DMS53 (cell line): ENCODE measurements at regions not wholly inside any gene's neighbourhood (a gene's known extent, or its start where the extent isn't known, plus 50 kb on each side); places are given as distances from the start of the nearest gene placed in this dataset.
A peak's percentile ranks its signal among the peaks of the same experiment; 100 is the strongest.
"Not testable (repeated sequence)": the region's sequence is repeated elsewhere in the genome, so short reads cannot be mapped to it uniquely, and the experiment has no call there.

ENCODE experiments used
- DNase-seq: peaks from one replicate; lab custom pipeline; 2025; lab: John Stamatoyannopoulos, UW

DNA sequence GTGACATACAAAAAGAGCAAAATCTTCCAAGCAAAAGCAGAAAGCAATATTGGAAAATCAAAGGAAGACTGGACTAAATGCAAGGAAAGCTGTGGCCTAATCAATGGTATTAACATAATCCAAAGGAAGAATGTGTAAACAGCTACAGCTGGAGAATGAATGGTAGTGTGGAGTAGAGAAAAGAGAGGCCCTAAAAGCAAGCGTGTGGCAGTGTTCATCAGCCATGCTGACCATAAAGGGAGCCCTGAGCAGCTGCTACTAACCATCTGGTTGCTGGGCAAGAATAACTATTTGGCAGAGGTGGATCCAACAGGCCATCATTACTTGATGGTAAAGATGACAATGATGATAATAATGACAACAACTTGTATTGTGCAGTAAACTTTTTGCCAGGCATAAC is 148.5 kb upstream of the BEND6 start:
- DNase-seq: peak; percentile 4

GRCh38 chr6:56804996-56805395 is 149.9 kb upstream of the BEND6 start:
- DNase-seq: no peak

- DNase-seq: no peak
Observed at GRCh38 chr6:56803594-56803993, 151.3 kb upstream of the BEND6 start.

- peak; percentile 73 for DNase-seq
Observed at GRCh38 chr6:56802584-56802983, 152.3 kb upstream of the BEND6 start.

GRCh38 chr6:56799989-56800388 is 154.9 kb upstream of the BEND6 start:
- no peak for DNase-seq

DNA sequence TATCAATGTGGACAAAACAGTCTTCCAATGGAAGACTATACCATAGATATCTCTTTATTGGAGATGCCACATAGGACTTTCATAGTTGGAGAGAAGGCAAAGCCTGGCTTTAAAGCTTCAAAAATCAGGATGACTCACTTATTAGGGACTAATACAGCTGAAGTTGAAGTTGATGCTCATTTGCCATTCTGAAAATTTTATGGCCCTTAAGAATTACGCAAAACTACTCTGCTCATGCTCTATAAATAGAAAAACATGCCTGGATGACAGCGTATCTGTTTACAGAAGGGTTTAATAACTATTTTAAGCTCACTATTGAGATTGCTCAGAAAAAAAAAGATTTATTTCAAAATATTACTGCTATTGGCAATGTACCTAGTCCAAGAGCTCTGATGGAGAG is 155.5 kb upstream of the DST start:
- peak; percentile 43 for DNase-seq

DNA sequence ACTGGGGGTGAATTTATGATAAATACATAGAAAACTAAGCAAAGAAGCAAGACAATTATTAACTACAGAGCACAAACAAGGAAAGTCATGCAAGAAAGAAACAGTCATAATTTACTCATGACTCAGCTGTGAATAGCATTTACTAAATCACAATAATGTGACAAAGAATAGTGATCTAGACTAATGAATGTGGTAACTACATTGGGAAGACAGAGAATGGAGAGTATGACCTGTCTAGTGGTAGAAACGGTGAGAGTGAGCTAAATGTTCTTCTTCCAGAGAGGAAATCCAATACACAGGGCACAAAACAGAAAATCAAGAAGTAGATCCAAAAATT is 153.5 kb upstream of the DST start:
- DNase-seq: peak; percentile 23

DNA sequence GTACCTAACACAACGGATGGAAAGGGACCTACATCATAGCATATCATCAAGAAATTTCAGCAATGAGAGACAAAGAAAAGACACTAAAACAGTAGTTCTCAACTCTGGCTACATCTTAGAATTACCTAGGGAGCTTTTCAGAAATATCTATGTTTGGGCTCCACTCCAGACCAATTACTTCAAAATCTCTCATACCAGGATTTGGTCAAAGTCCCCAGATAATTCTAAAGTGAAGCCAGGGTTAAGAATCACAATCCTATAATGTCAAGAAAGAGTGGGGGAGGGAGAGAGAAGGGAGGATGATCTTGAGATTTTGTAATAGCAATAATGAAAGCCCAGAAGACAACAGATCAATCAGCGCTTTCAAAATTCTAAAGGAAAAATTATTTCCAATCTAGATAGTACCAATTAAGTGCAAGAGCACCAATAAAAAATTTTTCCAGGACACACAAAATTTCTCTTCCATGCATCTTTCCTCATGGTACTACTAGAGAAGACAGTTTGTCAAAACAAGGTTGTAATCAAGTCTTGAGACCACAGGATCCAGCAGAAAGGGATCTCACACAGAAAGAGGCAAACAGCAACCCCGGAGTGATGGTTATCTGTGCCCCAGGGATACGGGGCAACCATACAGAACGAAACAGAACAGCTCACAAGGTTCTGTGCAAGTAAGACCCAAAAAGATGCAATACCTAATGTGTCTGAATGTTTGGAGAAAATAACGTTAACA is 152.9 kb upstream of the DST start:
- no peak for DNase-seq

DNA sequence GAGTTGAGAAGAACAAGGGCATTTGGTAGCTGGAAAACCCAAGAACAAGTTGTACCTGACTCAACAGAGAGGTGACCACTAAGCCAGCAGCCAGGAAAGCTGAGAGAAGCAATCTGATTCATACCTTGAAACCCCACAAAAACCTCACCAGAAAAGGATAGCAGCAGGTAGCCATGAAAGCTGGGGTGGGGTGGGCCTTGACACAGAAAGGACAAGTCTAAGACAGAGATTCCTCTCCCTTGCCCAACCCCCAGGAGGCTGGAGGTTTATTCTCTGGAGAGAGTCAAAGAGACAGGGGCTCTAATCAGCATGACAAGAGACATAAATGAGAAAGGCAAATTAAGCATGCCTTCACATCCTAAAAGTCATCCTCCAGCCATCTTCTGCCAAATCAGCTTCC is 151.7 kb upstream of the DST start:
- DNase-seq: no peak

GRCh38 chr6:56793938-56794337 is 151.2 kb upstream of the DST start:
- no peak for DNase-seq

DNA sequence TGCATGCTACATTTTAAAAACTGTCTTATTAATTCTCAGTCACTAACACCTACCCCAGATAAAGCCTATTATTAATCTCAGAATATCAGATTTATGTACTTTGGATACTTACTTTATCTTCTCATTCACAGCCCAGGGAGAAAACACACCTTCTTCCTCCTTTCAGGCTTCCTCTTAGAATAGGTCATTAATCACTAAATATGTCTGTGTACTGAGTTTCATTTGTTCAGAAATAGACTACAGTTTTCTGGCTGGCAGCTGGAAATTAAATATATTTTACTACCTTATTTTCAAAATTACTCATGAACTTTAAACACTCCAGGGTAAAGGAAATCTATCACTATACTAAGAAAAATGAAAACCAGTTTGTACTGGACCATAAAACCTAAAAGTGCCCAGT is 147.7 kb upstream of the DST start:
- no peak for DNase-seq

DNA sequence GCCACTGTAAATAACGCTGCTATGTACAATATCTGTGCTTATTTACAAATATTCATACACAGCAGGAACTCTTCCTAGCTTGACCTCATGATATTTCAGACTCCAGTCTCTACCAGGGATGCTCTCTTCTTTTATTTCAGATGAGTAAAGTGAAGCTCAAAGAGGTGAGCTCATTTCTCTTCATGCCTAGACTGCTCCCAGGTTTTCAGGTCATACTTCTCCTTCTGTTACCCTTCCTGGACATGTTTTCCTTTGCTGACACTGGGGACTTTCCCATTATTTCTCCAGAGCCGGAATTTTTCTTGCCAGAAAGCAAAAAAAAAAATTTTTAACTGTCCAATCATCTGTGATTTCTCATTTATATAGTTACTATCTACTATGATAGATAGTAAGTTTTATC is 147.2 kb upstream of the DST start:
- no peak for DNase-seq

GRCh38 chr6:56789342-56789741 is 146.7 kb upstream of the DST start:
- no peak for DNase-seq

DNA sequence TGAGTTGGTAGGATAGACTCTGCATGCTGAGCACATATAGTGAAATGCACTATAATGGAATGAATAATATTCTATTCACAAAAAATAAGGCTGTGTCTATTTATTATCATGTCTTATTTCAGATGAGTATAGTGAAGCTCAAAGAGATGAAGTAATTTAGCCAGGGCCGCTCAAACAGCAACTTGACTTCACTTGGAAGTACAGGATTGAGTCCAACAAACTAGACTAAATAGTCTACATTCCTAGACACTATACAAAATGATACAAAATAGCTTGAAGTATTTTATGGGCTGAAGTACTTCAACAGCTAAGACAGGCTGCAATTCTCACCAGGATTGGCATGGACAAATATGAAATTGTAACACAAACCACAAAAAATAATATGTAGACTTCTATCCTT is 144.5 kb upstream of the DST start:
- no peak for DNase-seq

DNA sequence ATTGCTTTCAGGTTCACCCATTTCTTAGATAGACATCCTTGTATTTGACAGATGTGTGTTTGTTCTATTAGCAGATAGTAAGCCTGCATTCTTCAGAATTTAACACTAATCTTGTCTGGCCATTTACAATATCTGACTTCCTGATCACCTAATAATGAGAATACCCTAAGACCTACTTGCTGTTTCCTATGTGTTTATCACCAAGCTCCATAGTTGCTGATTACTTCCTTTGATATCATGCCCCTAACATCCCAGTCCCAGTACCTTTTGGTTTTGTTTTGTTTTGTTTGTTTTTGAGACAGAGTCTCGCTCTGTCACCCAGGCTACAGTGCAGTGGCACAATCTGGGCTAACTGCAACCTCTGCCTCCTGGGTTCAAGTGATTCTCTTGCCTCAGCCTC is 143.6 kb upstream of the DST start:
- DNase-seq: no peak

DNA sequence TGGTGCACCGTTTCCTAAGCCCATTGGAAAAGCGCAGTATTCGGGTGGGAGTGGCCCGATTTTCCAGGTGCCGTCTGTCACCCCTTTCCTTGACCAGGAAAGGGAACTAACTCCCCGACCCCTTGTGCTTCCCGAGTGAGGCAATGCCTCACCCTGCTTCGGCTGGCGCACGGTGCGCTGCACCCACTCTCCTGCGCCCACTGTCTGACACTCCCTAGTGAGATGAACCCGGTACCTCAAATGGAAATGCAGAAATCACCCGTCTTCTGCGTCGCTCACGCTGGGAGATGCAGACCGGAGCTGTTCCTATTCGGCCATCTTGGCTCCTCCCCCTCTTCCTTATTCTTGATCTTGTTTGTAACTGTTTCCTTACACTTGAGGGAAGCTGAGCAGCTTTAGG is 142.8 kb upstream of the DST start:
- not testable (repeated sequence) for DNase-seq

DNA sequence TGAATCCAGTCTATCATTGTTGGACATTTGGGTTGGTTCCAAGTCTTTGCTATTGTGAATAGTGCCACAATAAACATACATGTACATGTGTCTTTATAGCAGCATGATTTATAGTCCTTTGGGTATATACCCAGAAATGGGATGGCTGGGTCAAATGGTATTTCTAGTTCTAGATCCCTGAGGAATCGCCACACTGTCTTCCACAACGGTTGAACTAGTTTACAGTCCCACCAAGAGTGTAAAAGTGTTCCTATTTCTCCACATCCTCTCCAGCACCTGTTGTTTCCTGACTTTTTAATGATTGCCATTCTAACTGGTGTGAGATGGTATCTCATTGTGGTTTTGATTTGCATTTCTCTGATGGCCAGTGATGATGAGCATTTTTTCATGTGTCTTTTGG is 137.4 kb upstream of the DST start:
- DNase-seq: not testable (repeated sequence)

GRCh38 chr6:56778503-56778902 is 135.8 kb upstream of the DST start:
- DNase-seq: not testable (repeated sequence)

DNA sequence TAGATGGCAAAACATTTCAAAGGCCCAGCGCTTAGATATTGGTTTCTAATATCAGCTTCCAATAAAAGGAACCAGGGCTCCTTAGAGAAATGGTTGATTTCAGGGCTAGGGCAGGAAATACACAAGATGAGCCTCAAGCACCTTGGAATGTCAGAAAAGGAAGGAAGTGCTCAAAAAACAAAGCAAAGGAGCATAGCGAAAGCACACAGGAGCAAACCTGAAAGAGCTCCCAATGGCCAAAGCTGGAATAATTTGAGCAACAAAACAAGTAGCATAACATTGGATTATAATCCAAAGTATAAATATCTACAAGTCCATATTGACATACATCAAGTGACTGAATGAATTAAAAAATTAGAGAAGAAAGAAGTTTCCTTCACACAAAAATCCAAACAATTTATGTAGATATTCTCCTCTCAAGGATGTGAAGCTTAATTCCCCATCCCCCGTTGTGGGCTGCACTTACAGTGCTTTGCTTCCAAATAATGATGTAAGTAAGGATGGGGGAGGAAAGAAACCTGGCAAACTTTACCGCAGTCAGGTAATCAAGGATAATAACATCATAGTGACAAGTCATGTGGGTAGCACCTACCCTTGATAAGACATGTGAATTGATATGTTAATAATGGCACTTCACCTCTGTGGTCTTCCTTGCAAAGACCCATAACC is 132.9 kb upstream of the DST start:
- no peak for DNase-seq

GRCh38 chr6:56772737-56773184 is 130.1 kb upstream of the DST start:
- DNase-seq: no peak

DNA sequence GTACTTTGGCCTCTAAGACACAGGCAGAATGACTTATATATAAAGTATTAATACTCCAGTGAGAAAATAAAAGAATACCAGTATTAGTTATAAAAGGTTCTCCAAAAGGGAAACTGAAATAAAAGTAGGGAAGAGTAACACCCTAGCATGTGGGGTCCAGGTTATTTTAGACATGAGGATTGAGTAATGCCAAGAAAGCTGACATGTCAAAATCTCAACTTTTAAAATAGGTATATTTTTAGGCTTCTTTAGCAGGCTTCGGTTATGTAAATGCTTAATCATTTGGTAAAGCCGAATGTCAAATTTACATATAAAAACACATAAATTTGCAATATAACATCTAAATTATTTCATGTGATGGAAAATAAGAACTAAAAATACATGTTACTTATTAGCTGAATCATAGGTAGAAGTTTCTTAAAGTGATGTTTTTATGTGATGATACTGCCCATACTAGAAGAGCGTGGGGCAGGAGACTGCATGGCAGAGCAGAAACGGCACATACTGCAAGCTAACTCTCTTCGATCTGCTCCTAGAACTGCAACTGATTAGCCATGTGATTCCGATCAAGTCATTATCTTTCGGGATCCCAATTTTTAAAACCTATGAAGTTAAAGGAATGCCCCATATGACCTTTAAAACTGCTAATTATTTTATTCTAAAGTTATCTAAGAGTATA is 129.4 kb upstream of the DST start:
- DNase-seq: no peak

GRCh38 chr6:56771189-56771588 is 128.5 kb upstream of the DST start:
- DNase-seq: no peak

- no peak for DNase-seq
Observed at GRCh38 chr6:56770011-56770520, 127.4 kb upstream of the DST start.
